ENCODE measurements at regions not wholly inside any gene's neighbourhood (a gene's known extent, or its start where the extent isn't known, plus 50 kb on each side); places are given as distances from the start of the nearest gene placed in this dataset.
"Not testable (repeated sequence)": the region's sequence is repeated elsewhere in the genome, so short reads cannot be mapped to it uniquely, and the experiment has no call there.

GRCh38 chr6:6952927-6953326 lies 154.8 kb upstream of the RREB1 start:
- not testable (repeated sequence) for DNase-seq

GRCh38 chr6:6960571-6961251 lies 147.1 kb upstream of the RREB1 start:
- DNase-seq = no peak

GRCh38 chr6:6962086-6962485 lies 145.7 kb upstream of the RREB1 start:
- DNase-seq = no peak

GRCh38 chr6:6962699-6963098 lies 145.1 kb upstream of the RREB1 start:
- DNase-seq = no peak

GRCh38 chr6:6963390-6963789 lies 144.4 kb upstream of the RREB1 start:
- DNase-seq = not testable (repeated sequence)

- DNase-seq = no peak
Measured at GRCh38 chr6:6964675-6965074, 143.1 kb upstream of the RREB1 start.

- no peak for DNase-seq
Measured at GRCh38 chr6:6966127-6966526, 141.6 kb upstream of the RREB1 start.

GRCh38 chr6:6966569-6966968 lies 141.2 kb upstream of the RREB1 start:
- no peak for DNase-seq

- DNase-seq = no peak
Measured at GRCh38 chr6:6968357-6968730, 139.4 kb upstream of the RREB1 start.

GRCh38 chr6:6968731-6969552 lies 138.8 kb upstream of the RREB1 start:
- DNase-seq = no peak

- no peak for DNase-seq
Measured at GRCh38 chr6:6969761-6970223, 138.0 kb upstream of the RREB1 start.

- DNase-seq = no peak
Measured at GRCh38 chr6:6970851-6971250, 136.9 kb upstream of the RREB1 start.

GRCh38 chr6:6971369-6971768 lies 136.4 kb upstream of the RREB1 start:
- DNase-seq = no peak

GRCh38 chr6:6972456-6972855 lies 135.3 kb upstream of the RREB1 start:
- DNase-seq = no peak

GRCh38 chr6:6973721-6974120 lies 134.0 kb upstream of the RREB1 start:
- DNase-seq = no peak

- DNase-seq = no peak
Measured at GRCh38 chr6:6975459-6976111, 132.2 kb upstream of the RREB1 start.

GRCh38 chr6:6976193-6976592 lies 131.6 kb upstream of the RREB1 start:
- DNase-seq = no peak

- no peak for DNase-seq
Measured at GRCh38 chr6:6978731-6979130, 129.0 kb upstream of the RREB1 start.

GRCh38 chr6:6980999-6981597 lies 126.7 kb upstream of the RREB1 start:
- no peak for DNase-seq

- no peak for DNase-seq
Measured at GRCh38 chr6:6981681-6982322, 126.0 kb upstream of the RREB1 start.

- no peak for DNase-seq
Measured at GRCh38 chr6:6982663-6983062, 125.1 kb upstream of the RREB1 start.

- no peak for DNase-seq
Measured at GRCh38 chr6:6984585-6985366, 123.0 kb upstream of the RREB1 start.
